HUES64 (cell line): ENCODE measurements at regions not wholly inside any gene's neighbourhood (a gene's known extent, or its start where the extent isn't known, plus 50 kb on each side); places are given as distances from the start of the nearest gene placed in this dataset.
"Not testable (repeated sequence)": the region's sequence is repeated elsewhere in the genome, so short reads cannot be mapped to it uniquely, and the experiment has no call there.

ENCODE experiments used
- H3K27ac ChIP-seq: 2 replicates; pipeline ENCODE4 v1.7.0; 2013; ENCODE audit warnings: low read depth, low read length, inconsistent platforms
- H3K27me3 ChIP-seq: 2 replicates; pipeline ENCODE4 v1.6.1; 2013; ENCODE audit warnings: mild to moderate bottlenecking, low read length; ENCODE audit not compliant: insufficient read depth
- H3K36me3 ChIP-seq: 2 replicates; pipeline ENCODE4 v1.6.1; 2013; ENCODE audit warnings: mild to moderate bottlenecking, low read length; ENCODE audit not compliant: insufficient read depth
- H3K4me1 ChIP-seq: 2 replicates; pipeline ENCODE4 v1.6.1; 2013; ENCODE audit warnings: mild to moderate bottlenecking, low read length, moderate library complexity; ENCODE audit not compliant: insufficient read depth
- H3K4me3 ChIP-seq: 2 replicates; pipeline ENCODE4 v1.5.1; 2013; ENCODE audit warnings: mild to moderate bottlenecking, low read length, moderate library complexity
- H3K9ac ChIP-seq: 2 replicates; pipeline ENCODE4 v1.6.1; 2013; ENCODE audit warnings: mild to moderate bottlenecking, low read depth, low read length
- H3K9me3 ChIP-seq: 2 replicates; pipeline ENCODE4 v1.6.1; 2013; ENCODE audit warnings: low read depth, low read length; ENCODE audit not compliant: insufficient read depth
- WGBS: fragments of 150-250, 120-280 bp; methylation state at CpG from one replicate; pipeline ENCODE4 v1.1.7; 2013; ENCODE audit warnings: missing lambda C conversion rate; 5-methylcytosine and 5-hydroxymethylcytosine counted together

DNA sequence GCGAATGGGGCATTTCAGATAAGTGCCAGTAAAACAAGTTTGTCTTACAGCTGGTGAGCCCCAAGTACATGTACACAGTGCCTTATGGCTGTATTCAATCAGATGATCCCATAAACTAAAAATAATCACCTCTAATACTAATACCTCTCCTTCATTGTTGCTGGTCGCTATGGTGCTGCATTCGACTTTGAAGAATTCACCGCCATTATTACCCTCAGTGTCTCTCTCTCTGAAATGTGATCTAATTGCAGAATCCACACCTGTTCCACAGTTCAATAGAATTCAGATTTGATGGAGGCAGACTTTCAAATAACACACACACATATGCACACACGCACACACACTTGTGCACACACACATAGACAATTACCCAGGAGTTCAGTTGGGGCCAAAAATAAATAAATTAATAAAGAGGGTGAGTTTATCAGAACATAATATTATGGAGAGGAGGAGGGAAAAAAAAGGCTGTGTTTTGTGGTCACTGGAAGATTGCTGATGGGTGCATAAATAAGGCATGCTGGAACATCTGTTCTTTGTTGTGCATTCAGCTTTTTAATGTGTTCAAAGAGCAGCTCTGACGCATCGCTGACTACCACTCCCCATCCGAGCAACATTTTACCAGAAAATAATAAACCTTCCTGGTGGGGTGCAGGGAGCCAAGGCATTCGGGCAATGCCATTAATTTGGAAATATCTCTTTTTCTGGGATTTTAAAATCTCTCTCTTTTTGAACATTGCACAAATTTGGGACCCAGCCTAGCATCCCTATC lies 235.7 kb downstream of the SATB1 start:
- H3K27me3 ChIP-seq = no peaks in the 10 kb centered on the region
- WGBS = 99% methylated on average over 9 of the region's 9 CpGs
- H3K9ac ChIP-seq = no peak overlapping the region
- H3K27ac ChIP-seq = no peak overlapping the region
- H3K36me3 ChIP-seq = no peaks in the 10 kb centered on the region
- H3K4me3 ChIP-seq = no peak overlapping the region
- H3K9me3 ChIP-seq = no peaks in the 10 kb centered on the region
- no peaks in the 10 kb centered on the region; the same call in 1 of the 2 replicates for H3K4me1 ChIP-seq

DNA sequence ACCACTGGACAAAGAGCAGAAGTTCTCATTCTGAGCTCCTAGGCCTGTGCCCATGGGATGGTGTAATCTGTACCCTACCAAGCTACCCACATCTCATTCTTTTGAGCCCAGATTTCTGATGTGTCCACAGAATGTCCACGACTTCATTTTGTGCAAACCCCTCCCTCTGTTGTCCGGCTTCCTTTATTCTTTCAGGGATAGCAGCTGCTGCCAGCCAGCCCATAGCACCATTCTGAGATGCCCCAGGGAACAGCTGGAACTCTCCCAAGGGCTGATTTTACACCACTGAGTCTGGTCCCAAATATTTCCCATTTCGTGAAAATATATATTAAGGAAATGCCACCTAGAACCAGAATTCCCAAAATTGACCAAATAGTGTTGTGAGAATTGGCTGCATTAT lies 236.6 kb downstream of the SATB1 start:
- Histone ChIP-seq H3K27me3 (no peaks in the 10 kb centered on the region), H3K36me3 (no peaks in the 10 kb centered on the region), H3K9ac (no peak overlapping the region), H3K4me1 (no peaks in the 10 kb centered on the region; the same call in 1 of the 2 replicates), H3K9me3 (no peaks in the 10 kb centered on the region), H3K4me3 (no peak overlapping the region), H3K27ac (no peak overlapping the region)
- WGBS = 96% methylated on average over 3 of the region's 3 CpGs

DNA sequence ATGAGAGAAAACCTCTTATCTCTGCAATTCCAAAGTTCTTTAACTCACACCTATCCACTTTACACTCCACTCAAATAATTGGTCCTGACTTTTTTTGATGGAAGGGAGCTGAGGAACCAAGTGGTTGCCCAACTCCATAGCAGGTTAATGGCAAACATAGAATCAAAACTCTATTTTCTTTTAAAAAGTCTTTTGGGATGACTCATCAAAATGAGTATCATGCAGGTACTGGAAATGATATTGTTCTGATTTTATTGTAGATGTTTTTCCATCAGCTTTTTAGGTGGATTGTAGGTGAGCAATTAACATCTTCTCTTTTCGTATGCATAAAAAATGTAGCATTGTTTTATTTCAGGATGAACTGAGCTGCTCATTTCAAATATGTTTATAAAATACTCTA lies 239.5 kb downstream of the SATB1 start:
- H3K9ac ChIP-seq = no peak overlapping the region
- H3K36me3 ChIP-seq = no peaks in the 10 kb centered on the region
- WGBS = 100% methylated on average over 1 of the region's 1 CpG
- H3K9me3 ChIP-seq = no peaks in the 10 kb centered on the region
- no peaks in the 10 kb centered on the region for H3K4me1 ChIP-seq
- H3K27me3 ChIP-seq = no peaks in the 10 kb centered on the region
- H3K4me3 ChIP-seq = no peak overlapping the region
- H3K27ac ChIP-seq = no peak overlapping the region

DNA sequence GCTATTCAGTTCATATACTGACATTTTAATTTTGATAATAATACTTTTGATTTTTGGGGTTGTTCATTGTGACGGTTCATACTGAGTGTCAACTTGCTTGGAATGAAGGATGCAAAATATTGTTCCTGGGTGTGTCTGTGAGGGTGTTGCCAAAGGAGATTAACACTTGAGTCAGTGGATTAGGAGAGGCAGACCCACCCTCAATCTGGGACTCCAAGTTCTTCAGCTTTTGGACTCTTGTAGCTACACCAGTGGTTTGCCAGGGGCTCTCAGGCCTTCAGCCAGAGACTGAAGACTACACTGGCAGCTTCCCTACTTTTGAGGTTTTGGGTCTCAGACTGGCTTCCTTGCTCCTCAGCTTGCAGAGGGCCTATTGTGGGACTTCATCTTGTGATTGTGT lies 242.2 kb downstream of the SATB1 start:
- not testable (repeated sequence) for H3K27ac ChIP-seq, H3K4me3 ChIP-seq, H3K9ac ChIP-seq, H3K27me3 ChIP-seq, H3K36me3 ChIP-seq, H3K4me1 ChIP-seq, H3K9me3 ChIP-seq
- 91% methylated on average over 1 of the region's 1 CpG for WGBS

DNA sequence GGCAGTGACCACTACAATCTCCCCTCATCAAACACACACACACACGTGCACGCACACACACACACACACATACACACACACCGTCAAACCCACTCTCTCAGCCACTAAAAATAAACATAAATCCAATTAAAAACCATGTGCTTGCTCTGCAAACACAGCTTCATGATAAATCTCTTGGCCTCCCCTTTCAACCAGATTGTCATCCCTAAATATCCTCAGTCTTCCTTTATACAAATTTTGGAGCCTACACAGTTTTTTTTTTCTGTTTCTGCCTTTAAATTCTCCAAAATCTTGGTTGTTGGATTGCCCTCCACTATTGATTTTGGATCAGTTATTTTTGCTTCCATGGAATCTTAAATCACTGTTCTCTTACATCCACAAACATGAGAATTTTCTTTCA lies 245.6 kb downstream of the SATB1 start:
- H3K9me3 ChIP-seq = no peaks in the 10 kb centered on the region
- no peak overlapping the region for H3K4me3 ChIP-seq
- H3K36me3 ChIP-seq = no peaks in the 10 kb centered on the region
- H3K27ac ChIP-seq = no peak overlapping the region
- H3K9ac ChIP-seq = no peak overlapping the region
- 83% methylated on average over 3 of the region's 3 CpGs for WGBS
- no peaks in the 10 kb centered on the region for H3K27me3 ChIP-seq
- no peaks in the 10 kb centered on the region for H3K4me1 ChIP-seq

DNA sequence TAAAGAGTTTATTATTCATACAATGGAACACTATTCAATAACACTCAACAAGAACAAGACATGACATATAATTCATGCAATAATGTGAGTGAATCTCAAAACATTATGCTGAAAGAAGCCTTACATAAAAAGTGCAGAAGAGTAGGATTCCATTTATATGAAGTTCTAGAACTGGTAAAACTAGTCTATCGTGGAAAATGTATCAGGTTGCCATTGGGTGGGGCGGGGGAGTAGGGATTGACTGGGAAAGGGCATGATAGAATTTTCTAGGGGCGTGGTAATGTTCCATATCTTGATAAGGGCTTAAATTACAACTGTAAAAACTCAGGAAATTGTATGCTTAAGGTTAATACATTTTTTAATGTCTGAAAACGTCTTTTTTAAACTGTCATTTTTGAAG lies 247.9 kb downstream of the SATB1 start:
- H3K4me1 ChIP-seq = no peaks in the 10 kb centered on the region
- H3K27me3 ChIP-seq = no peaks in the 10 kb centered on the region

DNA sequence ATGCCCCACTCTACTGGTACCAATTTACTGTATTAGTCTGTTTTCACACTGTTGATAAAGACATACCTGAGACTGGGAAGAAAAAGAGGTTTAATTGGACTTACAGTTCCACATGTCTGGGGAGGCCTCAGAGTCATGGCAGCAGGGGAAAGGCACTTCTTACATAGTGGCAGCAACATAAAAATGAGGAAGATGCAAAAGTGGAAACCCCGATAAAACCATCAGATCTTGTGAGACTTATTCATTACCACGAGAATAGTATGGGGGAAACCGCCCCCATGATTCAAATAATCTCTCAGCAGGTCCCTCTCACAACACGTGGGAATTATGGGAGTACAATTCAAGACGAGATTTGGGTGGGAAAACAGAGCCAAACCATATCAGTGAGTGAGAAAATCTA lies 251.2 kb downstream of the SATB1 start:
- not testable (repeated sequence) for H3K4me1 ChIP-seq, H3K9me3 ChIP-seq, H3K27me3 ChIP-seq, H3K4me3 ChIP-seq, H3K36me3 ChIP-seq, H3K9ac ChIP-seq, H3K27ac ChIP-seq
- 95% methylated on average over 5 of the region's 5 CpGs for WGBS

More for the DNA sequence above, 247.9 kb downstream of the SATB1 start:
- 95% methylated on average over 4 of the region's 4 CpGs for WGBS
- no peaks in the 10 kb centered on the region for H3K36me3 ChIP-seq
- no peak overlapping the region for H3K4me3 ChIP-seq
- H3K27ac ChIP-seq = no peak overlapping the region
- no peak overlapping the region for H3K9ac ChIP-seq
- no peaks in the 10 kb centered on the region for H3K9me3 ChIP-seq

DNA sequence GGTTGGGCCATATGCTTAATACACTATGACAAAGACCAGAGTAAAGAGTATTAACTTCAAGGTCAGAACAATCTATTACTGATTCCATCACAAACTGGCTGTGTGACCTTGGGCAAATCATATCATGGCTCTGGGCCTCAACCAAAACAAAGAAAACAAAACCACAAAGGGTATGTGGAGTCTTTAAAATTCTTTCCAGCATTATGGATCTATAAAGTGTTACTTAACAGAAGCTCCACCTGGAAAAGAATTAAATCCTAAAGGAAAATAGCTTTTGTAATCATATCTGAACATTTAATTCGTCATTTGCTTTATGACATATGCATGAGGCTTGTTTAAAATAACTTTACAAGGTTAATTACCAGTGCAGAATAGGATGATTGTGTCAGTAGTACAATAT lies 265.5 kb downstream of the SATB1 start:
- H3K9ac ChIP-seq = no peak overlapping the region
- no peak overlapping the region for H3K4me3 ChIP-seq
- WGBS = 92% methylated on average over 1 of the region's 1 CpG
- H3K27me3 ChIP-seq = no peaks in the 10 kb centered on the region
- H3K9me3 ChIP-seq = no peaks in the 10 kb centered on the region
- H3K4me1 ChIP-seq = no peaks in the 10 kb centered on the region
- H3K27ac ChIP-seq = no peak overlapping the region
- no peaks in the 10 kb centered on the region for H3K36me3 ChIP-seq

DNA sequence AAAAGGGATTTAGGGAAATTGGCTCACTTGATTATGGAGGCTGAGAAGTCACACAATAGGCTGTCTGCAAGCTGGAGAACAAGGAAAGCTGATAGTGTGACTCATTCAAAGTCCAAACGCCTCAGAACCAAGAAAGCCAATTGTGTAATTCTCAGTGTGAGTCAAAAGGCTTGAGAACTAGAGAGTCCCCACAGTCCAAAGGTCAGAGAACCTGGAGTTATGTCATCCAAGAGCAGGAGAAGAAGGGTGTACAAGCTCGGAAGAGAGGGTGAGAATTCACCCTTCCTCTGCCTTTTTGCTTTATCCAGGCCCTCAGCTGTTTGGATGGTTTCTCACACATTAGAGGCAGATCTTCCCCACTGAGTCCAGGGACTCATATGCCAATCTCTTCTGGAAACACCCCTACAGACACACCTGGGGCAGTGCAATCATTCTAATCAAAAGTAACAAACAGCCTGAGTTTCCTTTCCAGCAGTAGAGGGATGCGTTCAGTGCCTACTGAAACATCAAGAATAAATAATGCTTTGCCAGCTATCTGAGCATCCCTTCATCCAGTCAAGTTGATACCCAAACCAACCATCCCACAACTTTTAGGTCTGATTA lies 271.5 kb downstream of the SATB1 start:
- no peaks in the 10 kb centered on the region for H3K27me3 ChIP-seq
- H3K9me3 ChIP-seq = no peaks in the 10 kb centered on the region
- H3K4me3 ChIP-seq = no peak overlapping the region
- WGBS = 77% methylated on average over 3 of the region's 3 CpGs
- no peak overlapping the region for H3K9ac ChIP-seq
- H3K4me1 ChIP-seq = peaks cover 23% of the 10 kb centered on the region
- no peaks in the 10 kb centered on the region for H3K36me3 ChIP-seq
- H3K27ac ChIP-seq = no peak overlapping the region

DNA sequence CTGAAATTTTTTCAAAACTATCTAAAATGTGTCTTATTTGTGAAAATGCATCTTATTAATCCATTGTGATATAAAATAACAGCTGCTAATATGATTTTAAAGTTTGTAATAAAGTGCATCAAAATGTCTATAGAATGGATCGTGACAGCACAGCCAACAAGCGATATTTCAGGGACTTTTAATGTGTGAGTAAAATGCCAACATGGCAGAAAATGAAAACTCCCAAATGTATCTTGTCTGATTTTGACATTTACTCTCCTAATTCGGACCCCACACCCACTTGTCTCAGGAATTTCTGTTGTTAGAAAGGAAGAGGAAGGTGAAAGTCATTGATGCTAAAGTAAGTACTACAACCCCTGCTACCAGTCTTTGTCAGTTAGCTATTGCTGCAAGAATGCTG lies 273.9 kb downstream of the SATB1 start:
- Histone ChIP-seq H3K9me3 (no peaks in the 10 kb centered on the region), H3K4me3 (no peak overlapping the region), H3K36me3 (no peaks in the 10 kb centered on the region), H3K27me3 (no peaks in the 10 kb centered on the region), H3K9ac (no peak overlapping the region), H3K4me1 (peaks cover 23% of the 10 kb centered on the region), H3K27ac (no peak overlapping the region)
- 100% methylated on average over 2 of the region's 3 CpGs for WGBS

DNA sequence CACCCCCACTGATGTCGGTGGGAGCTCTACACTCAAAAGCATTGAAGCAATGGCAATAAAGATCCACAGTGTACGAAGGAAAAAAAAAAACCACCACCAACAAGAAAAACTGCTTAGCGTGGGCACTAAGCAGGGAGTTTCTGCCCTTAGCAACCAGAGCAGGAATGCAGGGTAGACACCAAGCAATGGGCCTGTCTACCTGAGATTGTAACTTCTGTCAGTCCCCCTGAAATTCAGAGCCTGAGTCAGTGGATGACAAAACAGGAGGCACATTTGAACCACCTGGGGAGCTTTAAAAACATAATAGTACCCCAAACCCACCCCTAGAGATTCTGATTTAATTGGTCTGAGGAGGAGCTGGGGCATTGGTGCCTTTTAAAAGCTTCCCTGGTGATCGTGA lies 275.2 kb downstream of the SATB1 start:
- Histone ChIP-seq H3K4me3 (no peak overlapping the region), H3K27ac (no peak overlapping the region), H3K36me3 (no peaks in the 10 kb centered on the region), H3K9me3 (no peaks in the 10 kb centered on the region), H3K9ac (no peak overlapping the region), H3K4me1 (peaks cover 23% of the 10 kb centered on the region), H3K27me3 (no peaks in the 10 kb centered on the region)
- WGBS = 82% methylated on average over 4 of the region's 4 CpGs
